ENCODE measurements at regions not wholly inside any gene's neighbourhood (a gene's known extent, or its start where the extent isn't known, plus 50 kb on each side); places are given as distances from the start of the nearest gene placed in this dataset.

- TF ChIP-seq POLR2A (IDR thresholded peaks at IDR 0.05; ENCODE audit: low read length) (no peak), GATA1 (IDR thresholded peaks at IDR 0.05; ENCODE audit: low read depth, low read length) (no peak)
These were observed 2209.7 kb downstream of the LRRC4C start for GRCh38 chr11:39249566-39250365.
